Tibial nerve (tissue), 4 donors: ENCODE measurements at regions not wholly inside any gene's neighbourhood (a gene's known extent, or its start where the extent isn't known, plus 50 kb on each side); places are given as distances from the start of the nearest gene placed in this dataset.
A peak's percentile ranks its signal among the peaks of the same experiment; 100 is the strongest.

Experiments used
- DNase-seq, 2 donors: peaks; one replicate each; pipeline ENCODE4 v3.0.0-alpha.2; 2019; ENCODE audit warnings: low spot score in 2 of 2
- H3K27ac ChIP-seq, 4 donors: fragments of 200-600 bp; sonication (generic) in 3 of 4; one replicate each; pipeline ENCODE4 v1.5.1; 2017 to 2019; ENCODE audit warnings: mild to moderate bottlenecking in 1 of 4
- H3K27me3 ChIP-seq, 2 donors: fragments of 200-600 bp; sonication (generic) in 1 of 2; one replicate each; pipeline versions ENCODE4 v1.5.1 to v1.6.0; 2017 to 2019
- H3K36me3 ChIP-seq, 3 donors: fragments of 200-600 bp; sonication (generic); one replicate each; pipeline ENCODE4 v1.5.1; 2018 to 2019
- H3K4me1 ChIP-seq, 4 donors: fragments of 200-600 bp; sonication (generic) in 3 of 4; one replicate each; pipeline ENCODE4 v1.5.1; 2017 to 2019
- H3K4me3 ChIP-seq, 4 donors: fragments of 200-600 bp; sonication (generic) in 3 of 4; one replicate each; pipeline ENCODE4 v1.5.1; 2017 to 2019; ENCODE audit warnings: mild to moderate bottlenecking in 1 of 4, moderate library complexity in 1 of 4
- H3K9me3 ChIP-seq, 4 donors: fragments of 200-600 bp; sonication (generic) in 3 of 4; one replicate each; pipeline ENCODE4 v1.5.1; 2017 to 2019
- EP300 ChIP-seq, 2 donors: sonication (generic); formaldehyde crosslinking; IDR thresholded peaks; one replicate each; pipeline ENCODE4 v1.6.1; 2017; ENCODE audit warnings: antibody characterized with exemption in 2 of 2, mild to moderate bottlenecking in 1 of 2
- POLR2A ChIP-seq, 2 donors: fragments of 450-650 bp; IDR thresholded peaks; one replicate each; pipeline ENCODE4 v1.6.1; 2017; ENCODE audit warnings: antibody characterized with exemption in 2 of 2, mild to moderate bottlenecking in 2 of 2, moderate library complexity in 2 of 2
- WGBS, 2 donors: methylation state at CpG; one replicate each; pipeline ENCODE4 v1.1.5; 2018; 5-methylcytosine and 5-hydroxymethylcytosine counted together
- TF ChIP-seq, protein P1 (sequence below), 5 experiments: fragments of 200-600 bp in 3 of 5; fragments of 450-650 bp in 2 of 5; sonication (generic) in 3 of 5; IDR thresholded peaks; one replicate each; pipeline ENCODE4 v1.5.1; 2016 to 2019; ENCODE audit warnings: antibody characterized with exemption in 5 of 5, mild to moderate bottlenecking in 3 of 5, moderate library complexity in 2 of 5

- no peaks in the 10 kb centered on the region for H3K36me3 ChIP-seq
- H3K4me3 ChIP-seq = no peak overlapping the region
- WGBS, 2 donors = 47 to 49% methylated on average over 6 to 7 of the region's 7 CpGs
- no peaks in the 10 kb centered on the region for H3K27me3 ChIP-seq
- DNase-seq = peak; percentile 29 to 61
- peak overlapping the region in 1 of 4 donors; percentile 8 for H3K27ac ChIP-seq
- H3K4me1 ChIP-seq = peaks cover 0 to 17% (median 0%) of the 10 kb centered on the region in 4 donors
- TF ChIP-seq EP300 (IDR thresholded peaks at IDR 0.05) (peak in 1 of 2 donors; percentile 9), POLR2A (IDR thresholded peaks at IDR 0.05) (no peak)
- TF ChIP-seq, protein P1, sequence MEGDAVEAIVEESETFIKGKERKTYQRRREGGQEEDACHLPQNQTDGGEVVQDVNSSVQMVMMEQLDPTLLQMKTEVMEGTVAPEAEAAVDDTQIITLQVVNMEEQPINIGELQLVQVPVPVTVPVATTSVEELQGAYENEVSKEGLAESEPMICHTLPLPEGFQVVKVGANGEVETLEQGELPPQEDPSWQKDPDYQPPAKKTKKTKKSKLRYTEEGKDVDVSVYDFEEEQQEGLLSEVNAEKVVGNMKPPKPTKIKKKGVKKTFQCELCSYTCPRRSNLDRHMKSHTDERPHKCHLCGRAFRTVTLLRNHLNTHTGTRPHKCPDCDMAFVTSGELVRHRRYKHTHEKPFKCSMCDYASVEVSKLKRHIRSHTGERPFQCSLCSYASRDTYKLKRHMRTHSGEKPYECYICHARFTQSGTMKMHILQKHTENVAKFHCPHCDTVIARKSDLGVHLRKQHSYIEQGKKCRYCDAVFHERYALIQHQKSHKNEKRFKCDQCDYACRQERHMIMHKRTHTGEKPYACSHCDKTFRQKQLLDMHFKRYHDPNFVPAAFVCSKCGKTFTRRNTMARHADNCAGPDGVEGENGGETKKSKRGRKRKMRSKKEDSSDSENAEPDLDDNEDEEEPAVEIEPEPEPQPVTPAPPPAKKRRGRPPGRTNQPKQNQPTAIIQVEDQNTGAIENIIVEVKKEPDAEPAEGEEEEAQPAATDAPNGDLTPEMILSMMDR (IDR thresholded peaks at IDR 0.05) = no peak
- H3K9me3 ChIP-seq = no peaks in the 10 kb centered on the region
Measured at GRCh38 chr2:23009545-23010149, 375.3 kb upstream of the KLHL29 start.

DNA sequence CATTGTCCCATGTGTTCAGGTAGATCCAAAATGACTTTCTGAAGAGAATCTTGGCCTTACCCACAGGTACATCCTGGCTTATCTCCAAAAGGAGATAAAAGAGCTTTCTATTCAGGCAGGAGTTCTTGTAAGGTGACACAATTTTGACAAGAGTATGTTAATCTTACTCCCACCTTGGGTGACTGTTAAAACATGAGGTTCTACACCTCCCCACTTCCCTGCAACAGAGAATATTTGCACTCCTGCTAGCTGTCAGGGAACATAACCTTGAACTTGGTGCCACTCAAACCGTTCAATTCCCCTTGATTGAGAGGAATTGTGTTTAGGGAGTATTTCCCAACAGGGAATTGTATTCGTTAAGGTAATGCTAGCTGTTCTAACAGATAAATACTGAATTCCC is 372.5 kb upstream of the KLHL29 start:
- 79 to 87% methylated on average over 2 of the region's 2 CpGs for WGBS, 2 donors
- Histone ChIP-seq H3K4me3 (no peak overlapping the region), H3K9me3 (no peaks in the 10 kb centered on the region), H3K27ac (no peak overlapping the region), H3K36me3 (no peaks in the 10 kb centered on the region), H3K27me3 (no peaks in the 10 kb centered on the region), H3K4me1 (peaks cover 0 to 17% (median 0%) of the 10 kb centered on the region in 4 donors)
- TF ChIP-seq, protein P1 (IDR thresholded peaks at IDR 0.05) = no peak
- TF ChIP-seq EP300 (IDR thresholded peaks at IDR 0.05) (no peak), POLR2A (IDR thresholded peaks at IDR 0.05) (no peak)
- no peak for DNase-seq

DNA sequence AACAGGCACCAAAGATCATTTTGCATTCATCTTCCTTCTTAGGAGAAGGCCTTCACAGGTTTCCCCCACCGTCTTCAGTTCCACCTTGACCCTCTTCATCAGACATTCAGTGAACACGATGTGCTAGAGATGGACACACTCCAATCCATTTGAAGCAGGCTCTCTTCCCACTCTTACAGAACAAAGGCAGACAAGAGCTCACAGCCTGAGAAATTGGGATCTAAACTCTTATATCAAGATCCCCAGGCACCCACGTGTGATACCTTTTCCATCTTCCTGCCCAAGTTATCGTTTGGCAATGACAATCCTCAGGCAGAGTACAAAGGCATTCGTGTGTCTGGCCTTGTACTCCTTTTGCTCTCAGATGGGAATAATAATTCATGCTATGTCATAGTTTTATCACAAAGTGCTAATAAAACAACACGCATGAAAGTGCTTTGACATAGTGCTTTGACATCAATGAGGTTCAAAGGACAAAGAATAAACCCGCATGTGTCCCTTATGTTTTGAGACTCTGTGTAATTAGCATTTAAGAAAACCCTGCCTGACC is 369.3 kb upstream of the KLHL29 start:
- no peak for TF ChIP-seq POLR2A (IDR thresholded peaks at IDR 0.05)
- no peak for TF ChIP-seq EP300 (IDR thresholded peaks at IDR 0.05)
- TF ChIP-seq, protein P1 (IDR thresholded peaks at IDR 0.05) = no peak
- WGBS, 2 donors = 84 to 93% methylated on average over 7 of the region's 7 CpGs
- Histone ChIP-seq H3K27ac (no peak overlapping the region), H3K4me3 (no peak overlapping the region), H3K9me3 (no peaks in the 10 kb centered on the region), H3K36me3 (no peaks in the 10 kb centered on the region), H3K27me3 (no peaks in the 10 kb centered on the region), H3K4me1 (peaks cover 0 to 3% (median 0%) of the 10 kb centered on the region in 4 donors)
- no peak for DNase-seq

DNA sequence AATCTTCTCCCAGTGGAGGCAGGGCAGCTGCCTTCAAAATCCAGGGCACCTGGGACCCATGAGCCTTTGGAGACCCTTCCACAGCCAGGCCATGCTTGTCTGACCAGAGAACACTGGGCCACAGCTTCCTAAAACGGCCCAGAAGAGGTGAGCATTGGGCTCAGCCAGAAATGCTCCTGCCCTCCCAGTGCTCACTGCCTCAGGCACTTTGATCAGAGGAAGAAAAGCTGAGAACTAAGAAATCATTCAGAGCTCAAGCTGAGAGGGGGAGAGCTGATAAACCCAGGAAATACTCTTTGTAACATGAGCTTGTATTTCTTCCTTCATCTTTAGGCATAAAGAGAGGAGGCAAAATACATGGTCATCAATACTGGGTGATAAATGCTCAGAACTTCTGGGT is 365.5 kb upstream of the KLHL29 start:
- no peaks in the 10 kb centered on the region for H3K36me3 ChIP-seq
- H3K27me3 ChIP-seq = no peaks in the 10 kb centered on the region
- H3K27ac ChIP-seq = no peak overlapping the region
- no peak overlapping the region for H3K4me3 ChIP-seq
- TF ChIP-seq POLR2A (IDR thresholded peaks at IDR 0.05) = no peak
- TF ChIP-seq, protein P1 (IDR thresholded peaks at IDR 0.05) = no peak
- no peak for TF ChIP-seq EP300 (IDR thresholded peaks at IDR 0.05)
- DNase-seq = no peak
- H3K4me1 ChIP-seq = peaks cover 0 to 3% (median 0%) of the 10 kb centered on the region in 4 donors
- H3K9me3 ChIP-seq = no peaks in the 10 kb centered on the region
- 27 to 31% methylated on average over 1 of the region's 1 CpG for WGBS, 2 donors

- Histone ChIP-seq H3K4me1 (peaks cover 0 to 3% (median 0%) of the 10 kb centered on the region in 4 donors), H3K4me3 (no peak overlapping the region), H3K9me3 (no peaks in the 10 kb centered on the region), H3K27ac (no peak overlapping the region), H3K27me3 (no peaks in the 10 kb centered on the region), H3K36me3 (no peaks in the 10 kb centered on the region)
- TF ChIP-seq POLR2A (IDR thresholded peaks at IDR 0.05) = no peak
- TF ChIP-seq, protein P1 (IDR thresholded peaks at IDR 0.05) = no peak
- TF ChIP-seq EP300 (IDR thresholded peaks at IDR 0.05) = no peak
- no peak for DNase-seq
- WGBS, 2 donors = 75 to 81% methylated on average over 6 of the region's 6 CpGs
Measured at GRCh38 chr2:23020659-23021058, 364.3 kb upstream of the KLHL29 start.
